ENCODE measurements at regions not wholly inside any gene's neighbourhood (a gene's known extent, or its start where the extent isn't known, plus 50 kb on each side); places are given as distances from the start of the nearest gene placed in this dataset.
A peak's percentile ranks its signal among the peaks of the same experiment; 100 is the strongest.
"Not testable (repeated sequence)": the region's sequence is repeated elsewhere in the genome, so short reads cannot be mapped to it uniquely, and the experiment has no call there.

DNA sequence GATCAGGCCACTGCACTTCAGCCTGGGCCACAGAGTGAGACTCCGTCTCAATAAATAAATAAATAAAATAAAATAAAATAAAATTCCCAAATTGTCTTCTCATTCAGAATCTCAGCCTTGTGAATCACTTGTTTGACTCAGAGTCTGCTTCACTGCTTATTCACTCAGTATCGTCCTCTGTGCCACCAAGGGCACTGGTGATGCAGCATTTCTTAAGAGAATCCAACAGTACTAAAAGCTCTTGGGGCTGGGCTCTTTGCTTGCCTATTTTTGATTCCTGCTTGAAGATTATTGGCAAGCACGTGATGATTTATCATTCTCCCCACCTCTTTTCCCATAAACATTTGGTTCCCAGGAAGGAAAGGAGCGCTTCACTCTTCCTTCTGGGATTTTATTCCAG, 54.8 kb upstream of the HMGB1 start:
- DNase-seq (ENCODE audit: low spot score) = no peak

DNA sequence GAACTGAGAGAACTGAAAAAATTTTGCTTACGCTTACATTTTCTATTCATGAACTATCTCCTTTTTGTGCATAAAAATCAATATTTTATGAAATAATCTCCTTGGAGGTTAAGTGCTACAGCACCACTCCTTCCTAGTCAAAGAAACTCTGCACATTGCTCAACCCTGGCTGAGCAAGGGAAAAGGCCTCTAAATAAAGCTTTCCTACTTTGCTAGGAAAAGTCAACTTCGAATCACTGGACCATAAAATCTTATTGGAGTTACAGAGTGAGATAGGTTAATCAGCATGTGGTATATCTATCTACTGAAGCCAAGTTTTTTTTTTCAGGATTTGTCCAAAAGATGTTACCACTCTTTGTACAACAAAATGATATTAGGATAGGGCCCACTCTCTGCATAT, 57.5 kb upstream of the HMGB1 start:
- DNase-seq (ENCODE audit: low spot score) = no peak

DNA sequence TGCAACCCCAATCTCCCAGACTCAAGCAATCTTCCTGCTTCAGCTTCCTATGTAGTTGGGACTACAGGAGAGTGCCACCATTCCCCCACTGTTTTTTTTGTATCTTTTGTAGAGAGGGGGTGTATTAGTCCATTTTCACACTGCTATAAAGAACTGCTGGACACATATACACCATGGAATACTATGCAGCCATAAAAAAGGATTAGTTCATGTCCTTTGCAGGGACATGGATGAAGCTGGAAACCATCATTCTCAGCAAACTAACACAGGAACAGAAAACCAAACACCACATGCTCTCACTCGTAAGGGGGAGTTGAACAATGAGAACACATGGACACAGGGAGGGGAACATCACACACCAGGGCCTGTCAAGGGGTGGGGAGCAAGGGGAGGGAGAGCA, 58.1 kb upstream of the HMGB1 start:
- not testable (repeated sequence) for DNase-seq (ENCODE audit: low spot score)

DNA sequence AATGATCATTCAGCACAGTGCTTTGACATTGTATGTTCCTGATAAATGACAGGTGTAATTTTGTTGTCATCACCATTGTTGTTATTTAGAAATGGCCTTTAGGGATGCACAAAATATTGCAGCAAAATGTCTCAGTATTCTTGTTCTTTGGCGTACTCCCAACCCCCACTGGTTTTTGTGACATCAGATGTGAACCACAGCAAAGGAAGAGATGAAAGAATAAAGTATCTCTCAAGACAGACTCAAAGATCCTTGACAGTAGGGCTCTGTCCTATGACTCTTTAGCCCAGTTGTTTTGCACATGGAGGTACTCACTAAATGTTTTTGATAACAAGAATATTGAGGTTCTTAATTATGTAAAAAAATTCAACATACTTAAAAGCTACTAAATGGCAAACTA, 59.5 kb upstream of the HMGB1 start:
- peak; percentile 4 for DNase-seq (ENCODE audit: low spot score)

DNA sequence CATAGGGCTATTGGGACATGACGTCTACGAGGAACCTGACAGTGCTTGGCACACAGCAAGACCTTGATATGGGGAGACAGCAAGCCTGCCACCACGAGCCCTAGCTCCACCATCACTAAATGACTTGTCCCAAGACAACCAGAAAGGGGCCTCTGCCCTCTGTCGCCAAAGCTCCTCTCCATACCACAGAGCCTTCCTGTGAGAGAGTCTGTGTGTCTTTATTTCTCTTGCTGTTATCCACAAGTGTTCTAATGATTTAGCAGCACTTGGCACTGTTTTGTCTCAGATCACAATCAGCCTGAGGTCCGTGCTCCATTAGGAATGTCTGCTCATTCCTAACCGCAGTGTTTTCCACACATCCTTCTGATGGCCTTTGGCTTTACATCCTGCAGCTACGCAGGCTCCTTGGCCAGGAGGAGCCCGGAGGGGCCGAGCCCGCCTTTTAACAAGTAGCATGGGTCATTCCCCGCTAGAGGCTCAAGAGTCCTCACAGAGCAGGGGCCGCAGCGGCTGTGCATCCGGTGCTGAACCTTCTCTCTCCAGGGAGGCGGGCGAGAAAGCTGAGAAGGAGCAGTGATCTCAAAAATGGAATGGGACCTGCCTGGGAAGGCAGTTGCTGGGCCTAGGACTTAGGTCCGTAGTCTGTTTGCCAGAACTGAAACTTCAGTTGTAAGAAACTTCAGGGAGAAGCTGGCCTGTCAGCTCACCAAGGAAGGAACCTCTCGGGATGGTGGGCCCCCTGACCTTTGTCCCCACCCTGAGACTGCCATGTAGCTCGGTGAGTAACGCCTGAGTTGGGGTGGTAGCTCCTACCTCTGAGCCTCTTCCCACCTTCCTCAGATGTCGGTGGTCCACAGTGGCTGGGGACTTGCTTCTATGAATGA, 61.1 kb upstream of the HMGB1 start:
- no peak for DNase-seq (ENCODE audit: low spot score)

DNA sequence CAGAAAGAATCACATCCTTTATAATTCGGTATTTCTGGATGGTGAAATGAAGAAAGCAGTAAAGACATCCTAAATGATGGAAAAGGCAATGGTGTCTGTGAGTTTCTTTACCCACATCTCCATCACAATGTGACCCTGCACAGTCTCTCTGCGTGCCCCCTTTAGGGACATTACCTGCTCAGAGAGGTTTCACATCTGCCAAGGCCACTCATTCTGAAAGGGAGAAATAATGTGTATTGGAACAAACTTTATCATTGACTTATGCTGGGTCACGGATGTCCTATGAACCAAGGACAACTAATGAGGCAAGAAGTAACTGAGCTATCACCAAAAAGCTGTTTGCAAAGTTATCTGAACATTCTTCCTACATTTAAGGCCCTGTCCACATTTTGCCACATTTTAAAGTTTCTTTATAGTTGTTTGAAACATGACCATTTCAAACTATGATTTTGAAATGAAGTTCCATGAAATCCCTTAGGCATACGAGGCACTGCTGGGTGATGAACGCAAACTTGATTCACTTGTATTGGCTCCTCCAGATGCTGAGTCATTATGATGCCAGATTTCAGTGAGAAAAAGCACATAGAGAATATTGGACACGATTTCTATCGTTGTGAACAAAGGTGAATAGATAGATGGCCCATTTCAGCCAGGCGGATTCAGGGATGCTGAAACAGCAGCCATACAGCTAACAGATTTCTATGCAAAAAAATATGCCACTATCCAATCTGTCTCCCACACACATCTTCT, 63.5 kb upstream of the HMGB1 start:
- no peak for DNase-seq (ENCODE audit: low spot score)

DNA sequence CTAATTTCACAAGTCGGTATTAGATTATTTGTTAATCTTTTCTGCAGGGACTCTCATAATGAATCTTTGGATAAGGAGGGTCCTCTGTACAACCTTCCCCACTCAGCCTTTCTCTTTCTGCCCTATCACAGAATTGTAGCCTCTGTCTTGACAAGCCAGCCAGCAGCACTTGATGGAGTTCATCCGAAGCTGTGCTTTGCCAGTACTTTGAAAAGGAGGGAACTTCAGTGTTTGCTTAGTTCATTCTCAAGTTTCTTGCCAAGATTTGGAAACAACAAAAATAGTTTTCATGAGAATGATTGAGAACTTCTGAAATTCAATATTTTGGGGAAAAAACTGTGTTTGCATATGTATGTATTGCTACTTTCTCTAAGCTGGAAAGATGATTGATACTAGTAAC, 69.3 kb upstream of the HMGB1 start:
- DNase-seq (ENCODE audit: low spot score) = no peak

DNA sequence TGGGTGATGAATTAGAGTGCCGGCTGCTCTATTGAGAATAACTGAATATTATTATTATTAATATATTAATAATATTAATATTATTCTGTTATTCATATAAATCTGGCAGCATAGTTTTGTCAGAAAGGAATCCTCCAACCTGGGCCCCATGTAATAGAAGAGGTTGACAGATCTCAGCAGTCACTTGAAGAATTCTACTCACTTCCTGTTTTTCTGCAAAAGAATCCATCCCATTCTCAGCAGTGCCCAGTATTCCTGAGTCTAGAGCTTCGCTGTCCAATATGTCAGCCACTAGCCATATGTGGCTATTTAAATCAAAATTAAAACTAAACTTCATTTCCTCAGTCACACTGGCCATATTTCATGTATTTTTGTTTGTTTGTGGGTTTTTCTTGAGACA, 72.4 kb upstream of the USPL1 start:
- DNase-seq (ENCODE audit: low spot score) = no peak

DNA sequence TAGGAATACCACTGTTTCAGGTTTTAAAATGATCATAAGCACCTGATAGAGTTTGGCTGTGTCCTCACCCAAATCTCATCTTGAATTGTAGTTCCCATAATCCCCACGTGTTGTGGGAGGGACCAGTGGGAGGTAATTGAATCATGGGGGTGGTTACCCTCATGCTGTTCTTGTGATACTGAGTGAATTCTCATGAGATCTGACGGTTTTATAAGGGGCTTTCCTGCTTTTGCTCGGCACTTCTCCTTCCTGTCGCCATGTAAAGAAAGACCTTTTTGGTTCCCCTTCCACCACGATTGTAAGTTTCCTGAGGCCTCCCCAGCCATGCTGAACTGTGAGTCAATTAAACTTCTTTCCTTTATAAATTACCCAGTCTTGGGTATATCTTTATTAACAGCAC, 69.7 kb upstream of the USPL1 start:
- DNase-seq (ENCODE audit: low spot score) = not testable (repeated sequence)

DNA sequence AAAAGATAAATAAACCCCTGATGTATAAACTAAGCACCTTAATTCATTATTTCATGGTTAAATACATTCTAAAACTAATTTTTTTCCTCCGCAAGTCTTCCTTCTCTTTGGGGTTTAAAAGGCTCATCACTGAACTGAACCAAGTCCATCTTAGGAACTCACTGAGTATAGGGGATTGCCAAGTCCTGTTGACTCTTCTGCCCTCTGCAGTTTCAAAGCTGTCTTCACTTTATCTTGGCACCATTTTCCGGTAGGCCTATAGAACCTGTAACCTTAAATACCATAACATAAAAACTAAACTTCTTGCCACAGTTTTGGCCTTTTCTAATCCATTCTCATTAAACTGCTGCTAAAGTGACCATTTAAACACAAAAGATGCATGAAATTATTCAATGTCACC, 66.5 kb upstream of the USPL1 start:
- DNase-seq (ENCODE audit: low spot score) = peak; percentile 30

DNA sequence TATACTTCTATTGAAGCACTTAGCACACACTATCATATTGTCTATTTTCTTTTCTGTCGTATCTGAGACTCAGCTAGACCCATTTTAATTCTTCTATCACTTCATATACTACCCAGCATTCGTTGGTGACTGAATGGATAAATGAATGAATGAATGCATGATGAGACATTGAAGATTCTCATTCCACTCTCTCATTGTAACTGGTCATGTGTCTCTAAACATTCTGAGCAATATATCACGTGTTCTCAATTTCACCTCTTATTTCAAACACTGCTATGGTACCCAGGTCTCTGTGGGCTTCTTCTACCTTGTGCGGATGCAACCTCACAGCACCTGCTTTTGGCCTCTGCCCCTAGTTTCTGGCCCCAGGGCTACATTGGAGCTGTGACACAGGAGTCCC, 65.2 kb upstream of the USPL1 start:
- no peak for DNase-seq (ENCODE audit: low spot score)

DNA sequence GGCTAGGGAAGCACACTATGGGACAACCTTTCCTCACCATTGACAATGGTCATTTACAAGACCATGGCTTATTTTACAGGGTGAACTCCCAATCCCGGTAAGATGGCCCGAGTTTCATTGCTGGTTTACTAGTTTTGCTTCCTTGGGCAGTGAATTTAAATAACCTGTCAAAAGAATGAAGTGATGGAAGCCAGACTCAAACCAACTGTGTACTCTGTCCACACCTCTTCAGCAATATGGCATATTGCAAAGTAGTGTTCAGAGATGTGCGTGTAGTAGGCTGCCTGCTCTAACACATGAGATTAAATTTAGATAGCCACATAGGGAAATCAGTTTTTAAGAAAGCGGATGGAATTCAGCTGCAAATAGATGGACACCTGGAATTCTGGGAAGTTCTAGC, 58.4 kb upstream of the USPL1 start:
- no peak for DNase-seq (ENCODE audit: low spot score)

DNA sequence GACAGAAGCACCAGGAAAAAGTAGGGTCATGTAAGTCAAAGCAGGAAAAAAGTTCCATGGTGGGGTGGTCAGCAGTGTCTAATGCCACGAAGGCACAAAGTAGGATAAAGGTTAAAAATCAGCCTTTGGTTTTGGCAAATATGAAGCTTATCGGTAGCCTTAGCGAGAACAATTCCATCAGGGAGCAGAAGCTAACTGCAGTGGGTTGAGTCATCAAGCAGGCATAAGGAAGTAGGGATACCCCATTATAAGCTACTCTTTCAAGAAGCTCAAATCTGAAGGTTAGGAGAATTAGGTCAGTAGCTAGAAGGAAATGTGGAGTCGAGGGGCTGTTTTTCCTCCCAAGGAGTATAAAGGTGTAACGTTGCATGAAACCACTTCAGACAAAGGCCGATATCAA, 57.5 kb upstream of the USPL1 start:
- DNase-seq (ENCODE audit: low spot score) = no peak

DNA sequence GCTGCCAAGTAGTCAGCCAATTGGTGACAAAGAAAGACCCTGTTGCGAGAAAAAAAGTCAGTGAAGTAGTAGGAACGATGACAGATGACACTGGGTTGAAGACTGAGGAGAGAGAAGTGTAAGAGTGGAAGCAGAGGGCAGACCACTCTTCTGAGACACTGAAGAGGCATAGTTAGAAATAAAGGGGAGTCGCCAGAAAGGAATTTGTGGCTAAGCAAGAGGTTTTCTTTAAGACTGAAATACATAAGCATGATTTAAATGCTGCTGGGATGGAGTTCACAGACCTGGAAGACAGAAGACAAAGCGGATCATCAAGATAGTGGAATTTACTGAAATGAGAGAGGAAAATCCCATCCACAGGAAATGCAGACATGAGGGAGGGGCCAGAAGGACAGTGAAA, 56.2 kb upstream of the USPL1 start:
- no peak for DNase-seq (ENCODE audit: low spot score)

DNA sequence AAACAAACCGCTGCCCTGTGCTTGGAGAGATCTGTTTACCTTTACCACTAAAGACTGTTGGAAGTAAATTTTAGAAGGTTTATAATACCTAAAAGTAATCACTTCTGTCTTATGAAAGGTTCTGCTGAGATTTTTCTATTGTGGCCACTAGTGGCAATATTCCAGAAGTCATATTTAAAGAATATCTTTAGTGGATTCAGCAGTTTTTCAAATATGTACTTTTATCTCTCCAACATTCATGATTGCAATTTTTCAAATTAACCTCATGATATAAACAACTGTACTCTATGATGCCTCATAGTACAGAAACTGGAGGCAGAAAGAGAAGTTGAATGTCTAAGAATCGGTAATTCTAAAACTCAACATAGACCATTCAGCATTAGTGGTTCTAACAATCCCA, 53.2 kb upstream of the USPL1 start:
- DNase-seq (ENCODE audit: low spot score) = no peak

DNA sequence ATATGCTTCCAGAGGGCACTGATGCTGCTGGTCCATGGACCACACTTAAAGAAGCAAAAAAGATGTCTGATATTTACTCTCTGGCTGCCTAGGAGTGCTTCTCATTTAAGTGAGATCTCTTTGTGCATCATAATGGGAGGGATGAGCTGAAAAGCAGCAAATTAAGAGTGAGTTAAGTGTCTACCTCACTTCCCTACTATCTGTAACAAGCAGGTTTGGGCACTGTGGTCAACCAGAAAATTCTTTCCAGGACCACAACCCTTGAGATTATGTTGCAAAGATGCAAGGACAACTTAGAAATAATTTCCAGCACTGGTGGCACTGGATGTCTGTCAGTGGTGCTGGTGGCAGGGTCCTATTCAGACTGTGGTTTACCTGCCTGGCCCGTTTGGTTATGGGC, 52.1 kb upstream of the USPL1 start:
- no peak for DNase-seq (ENCODE audit: low spot score)

DNA sequence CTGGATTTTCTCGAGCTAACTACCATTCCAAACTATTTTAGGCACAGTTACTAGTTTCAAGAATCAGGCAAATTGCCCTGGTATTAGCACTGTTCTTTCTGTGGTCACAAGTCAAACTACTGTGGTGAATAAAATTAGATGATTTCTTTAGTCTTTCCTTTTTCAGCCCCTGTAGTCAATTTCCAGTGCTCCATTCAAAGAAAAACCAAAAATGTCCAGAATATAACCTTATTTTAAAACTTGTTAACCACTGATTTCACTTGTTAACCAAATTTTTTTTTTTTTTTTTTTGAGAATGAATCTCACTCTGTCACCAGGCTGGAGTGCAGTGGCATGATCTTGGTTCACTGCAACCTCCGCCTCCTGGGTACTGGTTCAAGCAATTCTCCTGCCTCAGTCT, 50.6 kb upstream of the USPL1 start:
- DNase-seq (ENCODE audit: low spot score) = no peak

All from CD4-positive, alpha-beta T cell treated with Interleukin-6 at 100 ng/mL for 8 hours (primary cell).